ENCODE measurements at regions not wholly inside any gene's neighbourhood (a gene's known extent, or its start where the extent isn't known, plus 50 kb on each side); places are given as distances from the start of the nearest gene placed in this dataset.

DNA sequence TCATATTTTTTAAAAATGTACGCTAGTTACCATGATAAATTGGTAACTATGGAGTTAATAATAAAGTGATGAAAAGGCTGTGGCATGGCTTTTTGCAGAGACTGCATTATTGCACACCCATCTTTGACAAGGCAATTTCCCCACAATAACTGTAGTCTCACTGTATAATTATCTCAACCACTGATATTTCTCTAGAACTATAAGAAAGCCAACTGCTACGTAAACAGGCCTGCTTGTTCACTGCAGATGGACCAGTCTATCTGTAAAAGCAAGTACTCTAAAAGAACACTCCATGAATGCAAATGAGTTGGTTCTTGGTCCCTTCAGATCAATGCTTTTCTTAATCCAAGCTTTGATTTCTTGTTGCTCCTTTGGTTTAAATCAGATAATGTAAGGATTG, 218.7 kb downstream of the RBM43 start:
- Histone ChIP-seq H3K9me3 (no peaks in the 10 kb centered on the region), H3K4me3 (no peak overlapping the region), H3K36me3 (no peaks in the 10 kb centered on the region), H3K27me3 (no peaks in the 10 kb centered on the region), H3K4me1 (no peaks in the 10 kb centered on the region), H3K27ac (no peak overlapping the region)
- DNase-seq, result no peak
- TF ChIP-seq CTCF (IDR thresholded peaks at IDR 0.05), result no peak
- no peak for TF ChIP-seq POLR2A (IDR thresholded peaks at IDR 0.05)

DNA sequence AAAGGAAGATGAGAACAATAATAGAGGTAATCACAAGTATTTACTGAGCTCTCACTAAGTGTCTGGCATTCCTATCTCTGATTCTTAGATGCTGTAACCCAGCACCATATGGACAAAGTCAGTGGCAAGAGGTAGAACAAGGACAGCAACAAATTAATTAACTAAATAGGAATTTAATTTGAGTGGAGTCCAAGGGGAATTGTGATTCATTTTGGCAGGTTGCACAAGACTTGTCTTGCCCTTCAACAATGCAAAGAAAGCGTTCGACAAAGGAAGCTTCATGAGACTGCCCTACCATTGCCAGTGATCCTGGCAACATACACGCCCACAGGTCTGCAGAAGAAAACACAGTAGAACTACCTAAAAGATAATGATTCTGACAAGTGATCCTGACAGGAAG, 221.6 kb downstream of the RBM43 start:
- H3K36me3 ChIP-seq, result no peaks in the 10 kb centered on the region
- H3K27me3 ChIP-seq, result no peaks in the 10 kb centered on the region
- TF ChIP-seq POLR2A (IDR thresholded peaks at IDR 0.05), result no peak
- no peak for TF ChIP-seq CTCF (IDR thresholded peaks at IDR 0.05)
- no peak overlapping the region for H3K4me3 ChIP-seq
- no peaks in the 10 kb centered on the region for H3K4me1 ChIP-seq
- H3K9me3 ChIP-seq, result no peaks in the 10 kb centered on the region
- DNase-seq, result no peak
- no peak overlapping the region for H3K27ac ChIP-seq

GRCh38 chr2:151038516-151038915, 223.1 kb downstream of the RBM43 start:
- DNase-seq, result no peak
- H3K9me3 ChIP-seq, result no peaks in the 10 kb centered on the region
- no peak overlapping the region for H3K4me3 ChIP-seq
- no peaks in the 10 kb centered on the region for H3K4me1 ChIP-seq
- no peak overlapping the region for H3K27ac ChIP-seq
- TF ChIP-seq POLR2A (IDR thresholded peaks at IDR 0.05) (no peak), CTCF (IDR thresholded peaks at IDR 0.05) (no peak)
- H3K36me3 ChIP-seq, result no peaks in the 10 kb centered on the region
- H3K27me3 ChIP-seq, result no peaks in the 10 kb centered on the region

DNA sequence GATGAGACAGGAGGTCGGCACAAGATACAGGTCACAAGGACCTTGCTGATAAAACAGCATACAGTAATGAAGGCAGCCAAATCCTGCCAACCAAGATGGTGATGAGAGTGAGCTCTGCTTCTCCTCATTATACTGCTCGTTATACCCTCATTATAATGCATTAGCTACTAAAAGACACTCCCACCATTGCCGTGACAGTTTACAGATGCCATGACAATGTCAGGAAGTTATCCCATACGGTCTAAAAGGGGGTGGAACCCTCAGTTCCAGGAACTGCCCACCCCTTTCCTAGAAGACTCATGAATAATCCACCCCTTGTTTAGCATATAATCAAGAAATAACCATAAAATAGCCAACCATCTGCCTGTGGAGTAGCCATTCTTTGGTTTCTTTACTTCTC, 224.2 kb downstream of the RBM43 start:
- DNase-seq, result no peak
- Histone ChIP-seq H3K4me3 (no peak overlapping the region), H3K4me1 (no peaks in the 10 kb centered on the region), H3K9me3 (no peaks in the 10 kb centered on the region), H3K27ac (no peak overlapping the region), H3K36me3 (no peaks in the 10 kb centered on the region), H3K27me3 (no peaks in the 10 kb centered on the region)
- no peak for TF ChIP-seq POLR2A (IDR thresholded peaks at IDR 0.05)
- TF ChIP-seq CTCF (IDR thresholded peaks at IDR 0.05), result no peak

DNA sequence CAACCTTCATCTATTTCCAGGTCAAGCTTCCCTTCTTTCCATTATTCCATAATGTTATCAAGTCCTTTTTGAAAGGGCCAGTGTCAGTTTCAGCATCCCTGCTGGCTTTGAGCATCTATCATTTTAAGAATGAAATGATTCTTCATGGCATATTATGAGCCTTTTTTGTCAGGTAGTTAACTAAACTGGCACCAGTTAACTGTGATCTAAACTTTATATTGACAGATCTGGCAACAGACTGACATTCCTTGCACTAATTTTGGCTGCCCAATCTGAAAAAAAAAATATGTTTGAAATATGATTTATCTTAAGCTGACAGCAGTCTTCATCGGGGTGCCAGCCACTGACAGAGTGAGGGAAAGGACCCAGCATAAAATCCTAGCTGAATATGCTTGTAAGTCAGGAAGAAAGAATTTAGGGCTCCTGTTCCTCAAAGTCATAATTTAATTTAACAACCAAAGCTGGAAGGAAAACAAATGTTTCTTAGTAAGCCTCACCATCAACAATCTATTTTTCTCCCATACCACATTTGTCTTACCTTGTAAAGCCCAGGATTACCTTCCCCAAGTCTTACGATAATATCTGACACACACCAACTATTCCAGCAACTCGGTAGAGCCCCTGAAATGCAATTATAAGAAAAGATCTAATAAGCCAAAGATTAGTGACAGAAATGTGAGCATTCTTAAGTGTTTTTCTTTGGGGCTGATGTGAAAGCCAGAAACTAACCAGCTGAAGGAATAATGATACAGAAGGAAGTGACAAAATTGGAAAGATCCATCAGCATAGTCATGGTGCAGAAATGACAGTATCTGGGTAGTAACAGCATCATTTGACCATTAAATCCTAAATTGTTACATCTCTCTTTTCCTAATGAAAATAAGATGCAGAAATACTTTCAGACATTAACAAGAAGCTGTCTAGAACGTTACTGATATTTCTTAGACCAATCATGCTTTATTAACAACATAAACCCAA, 228.1 kb downstream of the RBM43 start:
- TF ChIP-seq POLR2A (IDR thresholded peaks at IDR 0.05) (no peak), CTCF (IDR thresholded peaks at IDR 0.05) (no peak)

More for the DNA sequence above, 228.1 kb downstream of the RBM43 start:
- Histone ChIP-seq H3K9me3 (no peaks in the 10 kb centered on the region), H3K4me3 (no peak overlapping the region), H3K36me3 (no peaks in the 10 kb centered on the region), H3K4me1 (no peaks in the 10 kb centered on the region), H3K27me3 (no peaks in the 10 kb centered on the region), H3K27ac (no peak overlapping the region)
- no peak for DNase-seq
